ENCODE measurements at regions not wholly inside any gene's neighbourhood (a gene's known extent, or its start where the extent isn't known, plus 50 kb on each side); places are given as distances from the start of the nearest gene placed in this dataset.
A peak's percentile ranks its signal among the peaks of the same experiment; 100 is the strongest.

DNA sequence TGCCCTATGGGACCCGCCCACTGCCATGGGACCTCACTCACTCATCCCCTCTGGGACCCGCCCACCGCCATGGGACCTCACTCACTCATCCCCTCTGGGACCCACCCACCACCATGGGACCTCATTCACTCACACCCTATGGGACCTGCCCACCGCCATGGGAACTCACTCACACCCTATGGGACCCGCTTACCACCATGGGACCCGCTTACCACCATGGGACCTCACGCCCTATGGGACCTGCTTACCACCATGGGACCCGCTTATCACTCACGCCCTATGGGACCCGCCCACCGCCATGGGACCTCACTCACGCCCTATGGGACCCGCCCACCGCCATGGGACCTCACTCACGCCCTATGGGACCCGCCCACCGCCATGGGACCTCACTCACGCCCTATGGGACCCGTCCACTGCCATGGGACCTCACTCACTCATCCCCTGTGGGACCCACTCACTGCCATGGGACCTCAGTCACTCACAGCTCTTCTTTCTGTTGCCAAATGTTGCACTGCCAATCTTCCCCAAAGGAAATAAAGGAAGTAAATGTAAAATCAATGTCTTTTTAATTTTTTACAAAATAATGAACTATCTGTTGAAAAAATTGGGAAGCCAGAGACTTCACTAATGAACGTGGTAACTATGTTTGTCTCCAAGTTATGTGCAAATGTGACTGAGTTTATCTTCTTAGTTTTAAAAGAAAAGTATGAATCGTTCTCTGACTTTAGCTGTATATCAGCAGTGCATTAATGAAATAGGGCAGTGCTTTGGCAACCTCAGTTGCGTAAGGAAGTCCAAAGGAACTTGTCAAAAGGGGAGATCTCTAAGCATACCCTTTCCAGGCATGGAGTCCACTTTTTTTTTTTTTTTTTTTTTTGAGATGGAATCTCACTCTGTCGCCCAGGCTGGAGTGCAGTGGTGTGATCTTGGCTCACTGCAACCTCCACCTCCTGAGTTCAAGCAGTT, 101.5 kb upstream of the MGAT5 start:
- H3K27ac Mint-ChIP-seq, result no peak overlapping the region
- TF ChIP-seq CTCF (IDR thresholded peaks at IDR 0.05), result no peak
- no peak overlapping the region for H3K4me3 Mint-ChIP-seq
- H3K36me3 Mint-ChIP-seq (ENCODE audit: low read depth), result peaks cover 46% of the 10 kb centered on the region
- H3K27me3 Mint-ChIP-seq (ENCODE audit: low read depth, poor library complexity), result no peaks in the 10 kb centered on the region
- DNase-seq, result no peak
- peaks cover 39% of the 10 kb centered on the region for H3K4me1 Mint-ChIP-seq
- H3K9me3 Mint-ChIP-seq, result peaks cover 5% of the 10 kb centered on the region

GRCh38 chr2:134153294-134153880, 100.5 kb upstream of the MGAT5 start:
- Mint-ChIP-seq H3K4me1 (peaks cover 38% of the 10 kb centered on the region), H3K36me3 (ENCODE audit: low read depth) (peaks cover 51% of the 10 kb centered on the region), H3K27ac (peak overlapping the region; percentile 96), H3K4me3 (no peak overlapping the region), H3K27me3 (ENCODE audit: low read depth, poor library complexity) (no peaks in the 10 kb centered on the region), H3K9me3 (peaks cover 5% of the 10 kb centered on the region)
- no peak for TF ChIP-seq CTCF (IDR thresholded peaks at IDR 0.05)
- no peak for DNase-seq

DNA sequence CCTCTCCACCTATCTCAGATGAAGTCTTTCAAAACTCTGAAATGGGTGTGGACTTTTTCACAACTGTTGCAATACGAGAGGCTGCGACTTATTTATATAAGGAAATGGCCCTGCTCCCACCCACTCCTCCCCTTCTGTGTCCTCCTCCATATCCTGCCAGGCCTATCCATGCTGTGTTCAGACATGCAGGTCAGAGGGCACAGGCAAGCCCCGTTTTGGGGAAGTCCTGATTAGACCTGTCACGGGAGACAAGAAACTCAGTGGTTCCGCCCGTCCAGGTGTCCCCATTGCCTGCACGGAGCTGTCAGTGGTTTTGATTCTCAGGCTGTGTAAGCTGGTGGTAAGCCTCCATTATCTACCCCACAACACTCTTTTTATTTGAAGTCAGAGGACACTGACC, 99.6 kb upstream of the MGAT5 start:
- no peak overlapping the region for H3K4me3 Mint-ChIP-seq
- peaks cover 44% of the 10 kb centered on the region for H3K4me1 Mint-ChIP-seq
- H3K36me3 Mint-ChIP-seq (ENCODE audit: low read depth), result peaks cover 51% of the 10 kb centered on the region
- DNase-seq, result no peak
- peaks cover 5% of the 10 kb centered on the region for H3K9me3 Mint-ChIP-seq
- H3K27ac Mint-ChIP-seq, result peak overlapping the region; percentile 66
- H3K27me3 Mint-ChIP-seq (ENCODE audit: low read depth, poor library complexity), result no peaks in the 10 kb centered on the region
- TF ChIP-seq CTCF (IDR thresholded peaks at IDR 0.05), result no peak

- TF ChIP-seq CTCF (IDR thresholded peaks at IDR 0.05), result no peak
- H3K27ac Mint-ChIP-seq, result peak overlapping the region; percentile 66
- H3K36me3 Mint-ChIP-seq (ENCODE audit: low read depth), result peaks cover 51% of the 10 kb centered on the region
- peaks cover 52% of the 10 kb centered on the region for H3K4me1 Mint-ChIP-seq
- H3K9me3 Mint-ChIP-seq, result peaks cover 5% of the 10 kb centered on the region
- no peak overlapping the region for H3K4me3 Mint-ChIP-seq
- H3K27me3 Mint-ChIP-seq (ENCODE audit: low read depth, poor library complexity), result no peaks in the 10 kb centered on the region
- DNase-seq, result no peak
Measured at GRCh38 chr2:134155134-134155533, 98.7 kb upstream of the MGAT5 start.

DNA sequence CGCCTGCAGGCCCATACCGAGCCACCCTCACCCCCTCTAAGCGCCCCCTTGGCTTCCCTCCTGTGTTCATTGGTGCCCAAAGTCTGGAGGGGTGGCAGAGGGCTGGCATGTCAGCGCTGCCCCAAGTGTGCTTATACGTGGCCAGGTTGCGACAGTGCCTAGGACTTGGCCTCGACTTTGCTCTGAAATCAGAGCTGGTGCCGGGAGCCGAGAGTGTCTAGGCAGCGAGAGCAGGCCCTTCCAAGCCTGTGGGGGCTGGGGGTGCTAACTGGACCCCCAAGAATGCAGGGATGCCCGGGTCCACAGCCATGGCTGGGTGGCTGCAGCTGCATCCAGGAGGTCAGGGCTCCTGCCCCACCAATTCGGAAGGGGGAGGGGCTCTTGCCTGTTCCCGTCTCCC, 95.6 kb upstream of the MGAT5 start:
- peaks cover 67% of the 10 kb centered on the region for H3K4me1 Mint-ChIP-seq

More for the DNA sequence above, 95.6 kb upstream of the MGAT5 start:
- no peaks in the 10 kb centered on the region for H3K9me3 Mint-ChIP-seq
- no peak for DNase-seq
- H3K36me3 Mint-ChIP-seq (ENCODE audit: low read depth), result peaks cover 33% of the 10 kb centered on the region
- H3K27ac Mint-ChIP-seq, result no peak overlapping the region
- H3K4me3 Mint-ChIP-seq, result no peak overlapping the region
- no peak for TF ChIP-seq CTCF (IDR thresholded peaks at IDR 0.05)
- H3K27me3 Mint-ChIP-seq (ENCODE audit: low read depth, poor library complexity), result no peaks in the 10 kb centered on the region
